GM18519 (cell line): ENCODE measurements at regions not wholly inside any gene's neighbourhood (a gene's known extent, or its start where the extent isn't known, plus 50 kb on each side); places are given as distances from the start of the nearest gene placed in this dataset.
"Not testable (repeated sequence)": the region's sequence is repeated elsewhere in the genome, so short reads cannot be mapped to it uniquely, and the experiment has no call there.

ENCODE experiments used
- ATAC-seq: cut with Tn5 transposase; IDR thresholded peaks from one replicate; pipeline ENCODE4 v1.9.1; 2021; ENCODE audit warnings: mild to moderate bottlenecking, moderate library complexity; ENCODE audit not compliant: unreplicated experiment, low FRiP score

- ATAC-seq = no peak
Measured at GRCh38 chr1:60920561-60920960, 161.8 kb upstream of the NFIA start.

DNA sequence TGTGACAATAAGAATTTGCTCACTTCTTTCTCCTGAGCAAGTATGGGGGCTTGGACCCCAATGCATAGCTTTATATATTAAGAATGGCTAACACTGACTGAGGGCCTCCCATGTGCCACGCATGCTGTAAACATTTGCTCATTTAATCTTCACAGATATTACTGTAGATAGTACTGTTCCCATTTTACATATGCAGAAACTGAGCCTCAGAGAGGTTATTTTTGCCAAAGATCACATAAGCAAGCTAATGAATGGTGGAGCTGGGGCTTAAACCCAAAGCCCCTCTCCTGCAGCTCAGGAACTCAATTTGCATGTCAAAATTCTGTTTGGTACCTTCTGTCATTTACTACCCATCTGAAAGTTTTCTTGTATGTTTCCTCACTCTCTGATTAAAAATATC, 163.5 kb upstream of the NFIA start:
- no peak for ATAC-seq

DNA sequence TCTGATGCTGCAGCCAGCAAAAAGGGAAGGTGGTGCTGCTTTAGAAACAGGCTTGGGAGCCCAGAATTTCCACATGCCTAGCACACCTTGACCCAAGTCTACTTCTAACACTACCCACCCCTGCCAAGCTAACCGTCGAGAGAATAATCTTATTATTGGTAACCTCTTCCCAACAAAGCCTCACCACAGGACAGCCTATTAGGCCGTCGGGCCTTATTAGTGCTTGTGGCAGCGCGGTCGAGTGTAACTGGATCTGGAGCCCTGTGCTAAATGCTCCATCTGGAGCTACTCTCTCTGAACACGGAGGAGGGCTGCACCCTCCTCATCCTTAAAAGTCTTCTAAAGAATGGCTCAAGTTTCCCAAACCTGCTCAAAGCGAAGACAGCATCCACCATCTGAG, 165.5 kb upstream of the NFIA start:
- ATAC-seq = no peak

- ATAC-seq = no peak
Measured at GRCh38 chr1:60916199-60916598, 166.2 kb upstream of the NFIA start.

- ATAC-seq = no peak
Measured at GRCh38 chr1:60915441-60915840, 166.9 kb upstream of the NFIA start.

- ATAC-seq = no peak
Measured at GRCh38 chr1:60914982-60915381, 167.4 kb upstream of the NFIA start.

- not testable (repeated sequence) for ATAC-seq
Measured at GRCh38 chr1:60913708-60914107, 168.7 kb upstream of the NFIA start.

GRCh38 chr1:60913039-60913438, 169.3 kb upstream of the NFIA start:
- no peak for ATAC-seq

DNA sequence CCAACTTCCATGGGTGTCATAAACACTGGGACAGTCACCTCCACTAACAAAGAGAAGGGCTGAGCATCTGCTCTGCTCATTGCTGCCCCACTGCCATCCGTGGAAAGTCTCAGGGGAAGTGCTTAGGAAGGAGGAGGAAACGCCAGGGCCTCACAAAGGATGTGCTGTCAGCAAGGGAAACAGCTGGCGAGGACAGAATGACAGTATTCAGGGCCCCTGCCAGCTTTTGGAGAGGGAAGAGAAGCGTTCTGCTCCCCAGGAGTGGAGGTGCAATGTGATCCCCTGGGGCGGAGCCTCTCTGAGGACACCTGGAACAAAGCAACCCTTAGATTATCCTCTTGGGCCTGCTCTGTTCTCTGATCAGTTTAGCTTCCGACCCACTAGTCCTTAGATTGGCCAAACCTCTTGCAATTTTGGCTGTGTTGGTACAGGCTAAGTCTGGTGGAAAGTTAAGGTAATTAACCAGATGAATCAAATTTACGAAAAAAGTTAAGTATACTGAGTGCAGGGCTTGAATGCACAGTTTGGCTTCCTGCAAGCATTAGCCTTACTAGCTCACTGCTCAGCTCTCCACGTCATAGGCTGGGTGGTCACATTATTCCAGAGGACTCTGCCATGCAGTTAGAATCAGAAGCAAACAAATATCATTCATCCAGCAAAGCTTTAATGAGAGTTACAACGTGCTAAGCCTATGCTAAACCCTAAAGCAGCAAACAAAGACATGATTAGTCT, 170.2 kb upstream of the NFIA start:
- ATAC-seq = no peak

GRCh38 chr1:60908159-60908558, 174.2 kb upstream of the NFIA start:
- ATAC-seq = no peak

- ATAC-seq = no peak
Measured at GRCh38 chr1:60906526-60906925, 175.8 kb upstream of the NFIA start.

GRCh38 chr1:60906039-60906438, 176.3 kb upstream of the NFIA start:
- no peak for ATAC-seq

GRCh38 chr1:60904099-60904851, 178.1 kb upstream of the NFIA start:
- no peak for ATAC-seq

DNA sequence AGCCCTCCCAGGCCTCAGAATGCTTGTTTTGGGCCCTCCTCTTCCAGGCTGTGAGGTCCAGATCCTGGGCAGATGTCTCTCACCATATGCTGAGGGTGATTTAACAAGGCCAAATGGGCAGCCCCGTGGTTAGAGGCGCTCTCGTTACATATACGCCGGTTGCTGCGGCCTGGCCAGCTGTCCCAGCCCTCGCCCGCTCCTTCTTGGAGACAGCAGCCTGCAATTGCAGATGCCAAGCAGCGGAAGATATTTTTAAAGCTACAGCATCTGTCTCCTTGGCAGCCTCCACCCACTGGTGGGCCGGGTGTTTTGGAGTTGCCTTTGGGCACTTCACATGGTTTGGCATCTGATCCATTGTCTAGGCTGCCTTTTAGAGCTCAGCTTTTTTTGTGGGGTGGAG, 178.8 kb upstream of the NFIA start:
- ATAC-seq = no peak

GRCh38 chr1:60899464-60899863, 182.9 kb upstream of the NFIA start:
- ATAC-seq = no peak

GRCh38 chr1:60898987-60899386, 183.4 kb upstream of the NFIA start:
- peak; percentile 91 for ATAC-seq

GRCh38 chr1:60898413-60898812, 183.9 kb upstream of the NFIA start:
- no peak for ATAC-seq

GRCh38 chr1:60896701-60897363, 185.5 kb upstream of the NFIA start:
- ATAC-seq = no peak

- ATAC-seq = no peak
Measured at GRCh38 chr1:60895701-60896100, 186.7 kb upstream of the NFIA start.

GRCh38 chr1:60895252-60895651, 187.1 kb upstream of the NFIA start:
- no peak for ATAC-seq

GRCh38 chr1:60894741-60895140, 187.6 kb upstream of the NFIA start:
- ATAC-seq = no peak

- no peak for ATAC-seq
Measured at GRCh38 chr1:60894130-60894529, 188.2 kb upstream of the NFIA start.
